PC-9 (cell line): ENCODE measurements at regions not wholly inside any gene's neighbourhood (a gene's known extent, or its start where the extent isn't known, plus 50 kb on each side); places are given as distances from the start of the nearest gene placed in this dataset.

Experiments used
- BruUV-seq: library from RNA; stranded (reverse); fragments of 400-500 nt; replicated peaks from 2 replicates; lab custom pipeline; 2021; lab: Mats Ljungman, UMichigan
- CTCF ChIA-PET: fragments of 300-600 bp; sonication (Branson Sonifier 250); formaldehyde crosslinking; loops from one replicate; lab custom pipeline; 2022; ENCODE audit warnings: antibody characterized with exemption; lab: Charles Lee
- POLR2A ChIA-PET: fragments of 300-600 bp; sonication (Branson Sonifier 250); formaldehyde crosslinking; loops from one replicate; lab custom pipeline; 2022; ENCODE audit warnings: antibody characterized with exemption; ENCODE audit not compliant: unreplicated experiment; lab: Charles Lee
- DNase-seq, 2 experiments: peaks; one replicate each; pipeline versions ENCODE4 v3.0.0 to v3.0.0-alpha.2; 2015 to 2022; ENCODE audit warnings: mixed read lengths in 1 of 2
- H2AFZ ChIP-seq: fragments of 200-600 bp; sonication (generic); 2 replicates; pipeline ENCODE4 v1.8.1; 2017; ENCODE audit warnings: antibody characterized with exemption
- H3F3A ChIP-seq: fragments of 200-600 bp; sonication (generic); 2 replicates; pipeline ENCODE4 v1.8.1; 2017; ENCODE audit warnings: antibody characterized with exemption, mild to moderate bottlenecking, low read depth; ENCODE audit not compliant: insufficient read depth
- H3K27ac ChIP-seq: fragments of 200-600 bp; sonication (generic); 2 replicates; pipeline ENCODE4 v1.6.1; 2016; ENCODE audit warnings: mixed run types
- H3K27me3 ChIP-seq: fragments of 200-600 bp; sonication (generic); 2 replicates; pipeline ENCODE4 v1.6.1; 2016; ENCODE audit warnings: low read depth, mixed run types; ENCODE audit not compliant: insufficient read depth
- H3K36me3 ChIP-seq: fragments of 200-600 bp; sonication (generic); 2 replicates; pipeline ENCODE4 v1.6.1; 2016; ENCODE audit warnings: low read depth, mixed run types
- H3K4me1 ChIP-seq: fragments of 200-600 bp; sonication (generic); replicated peaks from 2 replicates; pipeline ENCODE4 v1.6.1; 2016; ENCODE audit warnings: mixed run types; ENCODE audit not compliant: insufficient read depth
- H3K4me2 ChIP-seq: fragments of 200-600 bp; sonication (generic); 2 replicates; pipeline ENCODE4 v1.6.1; 2017; ENCODE audit warnings: mixed run types
- H3K4me3 ChIP-seq: fragments of 200-600 bp; sonication (generic); 2 replicates; pipeline ENCODE4 v1.6.1; 2016; ENCODE audit warnings: mixed run types
- H3K79me2 ChIP-seq: fragments of 200-600 bp; sonication (generic); 2 replicates; pipeline ENCODE4 v1.6.1; 2017; ENCODE audit warnings: low read depth, mixed run types
- H3K9me2 ChIP-seq: fragments of 200-600 bp; sonication (generic); 2 replicates; pipeline ENCODE4 v1.8.1; 2017; ENCODE audit warnings: mild to moderate bottlenecking; ENCODE audit not compliant: insufficient read depth
- H3K9me3 ChIP-seq: fragments of 200-600 bp; sonication (generic); 2 replicates; pipeline ENCODE4 v1.8.1; 2016; ENCODE audit warnings: low read depth; ENCODE audit not compliant: insufficient read depth
- H4K20me1 ChIP-seq: fragments of 200-600 bp; sonication (generic); 2 replicates; pipeline ENCODE4 v1.8.1; 2017; ENCODE audit not compliant: insufficient read depth
- EZH2 ChIP-seq: fragments of 200-600 bp; sonication (generic); IDR thresholded peaks from 2 replicates; pipeline ENCODE4 v1.8.0; 2017; ENCODE audit warnings: antibody characterized with exemption, low read depth
- intact Hi-C: fragments of 100-400 bp; cut with micrococcal nuclease; formaldehyde crosslinking; loops from one replicate; pipeline ENCODE4 v1.10.0; 2022; ENCODE audit not compliant: unreplicated experiment
- TF ChIP-seq, protein P1 (sequence below): fragments of 200-600 bp; sonication (generic); conservative IDR thresholded peaks from 2 replicates; pipeline ENCODE4 v1.6.1; 2017; ENCODE audit warnings: mixed run types, antibody characterized with exemption, mild to moderate bottlenecking, moderate library complexity

- Histone ChIP-seq H3K9me3 (no peaks in the 10 kb centered on the region), H3K27ac (no peak overlapping the region), H3F3A (no peaks in the 10 kb centered on the region), H3K4me2 (no peak overlapping the region), H3K9me2 (no peaks in the 10 kb centered on the region), H3K27me3 (no peaks in the 10 kb centered on the region), H3K4me3 (no peak overlapping the region), H4K20me1 (no peaks in the 10 kb centered on the region), H3K4me1 (peaks cover 15% of the 10 kb centered on the region), H3K36me3 (no peaks in the 10 kb centered on the region), H3K79me2 (no peaks in the 10 kb centered on the region), H2AFZ (no peak overlapping the region)
- ChIA-PET POLR2A (no interaction called here), CTCF (no interaction called here)
- no peak for TF ChIP-seq EZH2
- TF ChIP-seq, protein P1, sequence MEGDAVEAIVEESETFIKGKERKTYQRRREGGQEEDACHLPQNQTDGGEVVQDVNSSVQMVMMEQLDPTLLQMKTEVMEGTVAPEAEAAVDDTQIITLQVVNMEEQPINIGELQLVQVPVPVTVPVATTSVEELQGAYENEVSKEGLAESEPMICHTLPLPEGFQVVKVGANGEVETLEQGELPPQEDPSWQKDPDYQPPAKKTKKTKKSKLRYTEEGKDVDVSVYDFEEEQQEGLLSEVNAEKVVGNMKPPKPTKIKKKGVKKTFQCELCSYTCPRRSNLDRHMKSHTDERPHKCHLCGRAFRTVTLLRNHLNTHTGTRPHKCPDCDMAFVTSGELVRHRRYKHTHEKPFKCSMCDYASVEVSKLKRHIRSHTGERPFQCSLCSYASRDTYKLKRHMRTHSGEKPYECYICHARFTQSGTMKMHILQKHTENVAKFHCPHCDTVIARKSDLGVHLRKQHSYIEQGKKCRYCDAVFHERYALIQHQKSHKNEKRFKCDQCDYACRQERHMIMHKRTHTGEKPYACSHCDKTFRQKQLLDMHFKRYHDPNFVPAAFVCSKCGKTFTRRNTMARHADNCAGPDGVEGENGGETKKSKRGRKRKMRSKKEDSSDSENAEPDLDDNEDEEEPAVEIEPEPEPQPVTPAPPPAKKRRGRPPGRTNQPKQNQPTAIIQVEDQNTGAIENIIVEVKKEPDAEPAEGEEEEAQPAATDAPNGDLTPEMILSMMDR, result no peak
- BruUV-seq, result no TSS peak
- no peak for DNase-seq
- intact Hi-C loops, result no loop called here
Measured at GRCh38 chr2:212649646-212650045, 111.0 kb upstream of the ERBB4 start.

DNA sequence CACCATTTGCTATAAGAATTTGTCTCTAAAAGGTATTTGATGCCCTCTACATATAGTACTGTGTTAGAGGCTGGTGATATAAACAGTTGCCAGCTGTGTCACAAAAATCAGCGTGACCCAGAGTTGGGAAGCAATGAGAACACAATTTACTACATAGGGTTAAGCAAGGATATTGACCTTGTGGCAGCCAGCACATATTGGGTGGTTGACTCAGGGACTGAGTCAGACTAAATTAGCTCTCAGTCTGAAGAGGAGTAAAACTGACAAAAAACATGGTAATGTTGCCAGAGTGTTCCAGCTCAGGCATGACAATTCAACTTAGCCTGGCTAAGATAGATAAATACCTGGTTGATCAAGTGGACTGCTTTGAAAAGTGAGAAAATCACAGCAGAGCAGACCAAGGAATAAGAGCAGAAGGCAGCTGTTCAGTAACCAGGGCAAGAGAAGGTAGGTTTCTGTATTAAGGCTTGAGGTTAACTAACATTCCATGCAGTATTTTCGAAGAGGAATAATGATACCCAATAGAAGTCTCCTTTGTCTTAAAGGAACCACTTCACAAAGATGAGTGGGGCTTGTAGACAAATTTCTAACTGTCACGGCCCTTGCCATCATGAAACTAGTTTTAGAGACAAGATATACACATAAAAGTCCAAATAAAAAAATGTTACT lies 108.2 kb upstream of the ERBB4 start:
- TF ChIP-seq, protein P1, result no peak
- no peak for TF ChIP-seq EZH2
- DNase-seq, result peak; percentile 3 to 71
- Histone ChIP-seq H4K20me1 (no peaks in the 10 kb centered on the region), H3K27ac (peak overlapping the region; percentile 68), H3K4me1 (peaks cover 15% of the 10 kb centered on the region), H3K27me3 (no peaks in the 10 kb centered on the region), H3K79me2 (no peaks in the 10 kb centered on the region), H3K36me3 (no peaks in the 10 kb centered on the region), H3K4me2 (peak overlapping the region; percentile 36; the same call in 1 of the 2 replicates), H3K9me3 (no peaks in the 10 kb centered on the region), H3K4me3 (no peak overlapping the region), H2AFZ (peak overlapping the region; percentile 65; the same call in 1 of the 2 replicates), H3F3A (no peaks in the 10 kb centered on the region), H3K9me2 (no peaks in the 10 kb centered on the region)
- ChIA-PET POLR2A (no interaction called here), CTCF (no interaction called here)
- no TSS peak for BruUV-seq
- intact Hi-C loops, result no loop called here

DNA sequence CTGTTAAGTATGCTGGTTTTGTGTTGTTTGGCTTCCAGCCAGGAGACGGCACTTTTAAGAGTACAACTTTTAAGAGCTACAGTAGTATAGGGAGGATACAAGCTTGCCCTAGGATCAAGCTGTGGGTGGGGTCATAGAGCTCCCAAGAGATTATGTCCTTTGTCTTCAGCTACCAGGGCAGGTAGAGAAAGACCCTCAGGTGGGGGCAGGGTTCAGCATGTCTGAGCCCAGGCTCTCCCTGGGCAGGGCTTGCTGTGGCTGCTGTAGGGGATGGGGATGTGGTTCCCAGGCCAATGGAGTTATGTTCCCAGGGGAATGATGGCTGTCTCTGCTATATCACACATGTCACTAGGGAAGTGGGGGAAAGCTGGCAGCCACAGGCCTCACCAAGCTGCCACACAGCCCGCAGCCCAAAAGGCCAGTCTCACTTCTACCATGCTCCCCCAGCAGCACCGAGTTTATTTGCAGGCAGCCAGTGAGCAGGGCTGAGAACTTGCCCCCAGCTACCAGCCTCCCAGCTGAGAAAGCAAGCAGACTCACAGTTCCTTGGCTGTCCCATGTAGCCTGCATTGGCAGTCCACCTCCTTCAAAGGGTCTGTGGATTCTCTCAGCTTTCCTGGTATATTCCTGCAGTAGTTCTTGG lies 105.7 kb upstream of the ERBB4 start:
- no TSS peak for BruUV-seq
- H3K27ac ChIP-seq, result no peak overlapping the region
- H3F3A ChIP-seq, result peaks cover 8% of the 10 kb centered on the region; the same call in 1 of the 2 replicates

More for the DNA sequence above, 105.7 kb upstream of the ERBB4 start:
- Histone ChIP-seq H3K36me3 (no peaks in the 10 kb centered on the region), H3K4me1 (peaks cover 31% of the 10 kb centered on the region), H2AFZ (no peak overlapping the region), H3K4me3 (no peak overlapping the region), H3K4me2 (no peak overlapping the region), H3K27me3 (no peaks in the 10 kb centered on the region), H4K20me1 (no peaks in the 10 kb centered on the region), H3K79me2 (no peaks in the 10 kb centered on the region), H3K9me3 (peaks cover 3% of the 10 kb centered on the region; the same call in 1 of the 2 replicates), H3K9me2 (no peaks in the 10 kb centered on the region)
- CTCF ChIA-PET, result no interaction called here
- intact Hi-C loops, result no loop called here
- POLR2A ChIA-PET, result no interaction called here
- DNase-seq, result no peak
- TF ChIP-seq, protein P1, result no peak
- TF ChIP-seq EZH2, result no peak
